ENCODE measurements at regions not wholly inside any gene's neighbourhood (a gene's known extent, or its start where the extent isn't known, plus 50 kb on each side); places are given as distances from the start of the nearest gene placed in this dataset.

DNA sequence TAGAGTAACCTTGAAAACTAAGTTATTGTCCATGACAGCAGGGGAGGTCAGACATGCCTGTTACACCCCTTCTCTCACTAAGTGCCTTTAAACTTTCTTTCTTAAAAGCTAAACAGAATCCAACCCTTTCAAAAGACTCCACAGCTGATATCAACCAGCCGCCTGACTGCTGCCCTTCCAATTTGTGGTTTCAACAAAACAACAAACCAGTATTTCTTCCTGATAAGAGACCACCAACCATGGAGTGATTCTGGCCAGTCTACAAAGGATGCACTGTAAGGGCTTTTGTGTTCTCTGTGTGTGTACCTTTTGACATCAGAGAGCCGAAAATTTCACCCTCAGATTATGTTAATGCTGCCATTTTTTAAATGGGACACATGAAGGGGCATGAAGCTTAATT, 1204.2 kb downstream of the ROBO2 start:
- Histone ChIP-seq H3K36me3 (ENCODE audit: low read depth, missing control alignments) (no peaks in the 10 kb centered on the region), H3K9me3 (no peaks in the 10 kb centered on the region), H3K27ac (no peak overlapping the region), H3K4me1 (no peaks in the 10 kb centered on the region), H3K4me3 (no peak overlapping the region), H3K27me3 (no peaks in the 10 kb centered on the region)
- intact Hi-C loops (cut with DNase I; ENCODE audit: low total_unique reads), result no loop called here
- no peak for TF ChIP-seq POLR2A (IDR thresholded peaks at IDR 0.05)
- no peak for TF ChIP-seq CTCF (IDR thresholded peaks at IDR 0.05)
- DNase-seq, result no peak
- 44 to 46% methylated on average over 2 of the region's 2 CpGs for WGBS, 2 donors

GRCh38 chr3:78249294-78249693, 1209.4 kb downstream of the ROBO2 start:
- H3K36me3 ChIP-seq (ENCODE audit: low read depth, missing control alignments), result no peaks in the 10 kb centered on the region
- no peak overlapping the region for H3K4me3 ChIP-seq
- TF ChIP-seq CTCF (IDR thresholded peaks at IDR 0.05), result no peak
- TF ChIP-seq POLR2A (IDR thresholded peaks at IDR 0.05), result no peak
- H3K9me3 ChIP-seq, result no peaks in the 10 kb centered on the region
- H3K27me3 ChIP-seq, result no peaks in the 10 kb centered on the region
- H3K27ac ChIP-seq, result no peak overlapping the region
- DNase-seq, result no peak
- no peaks in the 10 kb centered on the region for H3K4me1 ChIP-seq
- 21 to 26% methylated on average over 3 of the region's 3 CpGs for WGBS, 2 donors
- intact Hi-C loops (cut with DNase I; ENCODE audit: low total_unique reads), result no loop called here

GRCh38 chr3:78253860-78254259, 1214.0 kb downstream of the ROBO2 start:
- Histone ChIP-seq H3K36me3 (ENCODE audit: low read depth, missing control alignments) (no peaks in the 10 kb centered on the region), H3K4me3 (no peak overlapping the region), H3K27ac (no peak overlapping the region), H3K9me3 (no peaks in the 10 kb centered on the region), H3K4me1 (no peaks in the 10 kb centered on the region), H3K27me3 (no peaks in the 10 kb centered on the region)
- intact Hi-C loops (cut with DNase I; ENCODE audit: low total_unique reads), result no loop called here
- WGBS, 2 donors, result 92 to 93% methylated on average over 3 of the region's 3 CpGs
- TF ChIP-seq POLR2A (IDR thresholded peaks at IDR 0.05), result no peak
- no peak for TF ChIP-seq CTCF (IDR thresholded peaks at IDR 0.05)
- DNase-seq, result no peak

DNA sequence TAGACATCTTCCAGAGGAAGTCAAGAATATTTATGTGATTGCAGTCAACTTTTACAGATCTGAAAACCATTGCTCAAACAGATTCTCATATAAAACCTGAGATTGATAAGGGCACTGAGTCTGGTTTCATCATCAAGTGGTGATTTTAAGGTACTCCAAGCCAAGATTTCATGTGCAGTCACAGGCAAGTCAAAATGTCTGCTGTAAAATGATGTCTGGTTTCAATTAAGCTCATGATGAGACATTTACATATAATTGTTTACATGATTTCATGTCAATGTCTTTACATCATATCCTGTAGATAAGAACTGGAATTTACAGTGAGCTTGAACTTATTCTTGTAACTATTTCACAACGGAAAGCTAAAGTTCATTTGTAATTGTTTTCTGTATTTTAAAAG, 1215.5 kb downstream of the ROBO2 start:
- H3K27ac ChIP-seq, result no peak overlapping the region
- H3K4me1 ChIP-seq, result no peaks in the 10 kb centered on the region
- H3K36me3 ChIP-seq (ENCODE audit: low read depth, missing control alignments), result no peaks in the 10 kb centered on the region
- H3K27me3 ChIP-seq, result no peaks in the 10 kb centered on the region
- no peaks in the 10 kb centered on the region for H3K9me3 ChIP-seq
- 30 to 42% methylated on average over 1 of the region's 1 CpG for WGBS, 2 donors
- no peak overlapping the region for H3K4me3 ChIP-seq
- no peak for DNase-seq
- no peak for TF ChIP-seq POLR2A (IDR thresholded peaks at IDR 0.05)
- intact Hi-C loops (cut with DNase I; ENCODE audit: low total_unique reads), result no loop called here

DNA sequence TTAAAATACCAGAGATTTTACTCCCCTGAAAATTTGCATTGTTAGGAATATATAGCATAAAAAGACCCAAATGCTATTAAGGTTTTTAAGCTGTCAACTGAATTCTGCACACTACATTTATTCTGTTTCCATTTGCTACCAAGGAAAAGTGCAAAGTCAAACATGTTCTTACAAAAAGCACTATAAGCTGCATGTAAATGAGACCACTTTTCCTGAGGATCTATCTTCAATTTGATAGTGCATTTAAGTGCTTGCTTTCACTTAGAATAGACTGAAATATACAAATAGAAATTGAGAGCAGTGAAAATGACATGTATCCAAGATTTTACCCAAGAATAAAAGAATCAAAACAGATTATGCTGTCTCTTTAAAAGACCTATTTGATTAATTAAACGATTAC, 1216.2 kb downstream of the ROBO2 start:
- 42 to 46% methylated on average over 1 of the region's 1 CpG for WGBS, 2 donors
- intact Hi-C loops (cut with DNase I; ENCODE audit: low total_unique reads), result no loop called here
- TF ChIP-seq POLR2A (IDR thresholded peaks at IDR 0.05), result no peak
- TF ChIP-seq CTCF (IDR thresholded peaks at IDR 0.05), result no peak
- Histone ChIP-seq H3K4me1 (no peaks in the 10 kb centered on the region), H3K9me3 (no peaks in the 10 kb centered on the region), H3K27ac (no peak overlapping the region), H3K4me3 (no peak overlapping the region), H3K27me3 (no peaks in the 10 kb centered on the region), H3K36me3 (ENCODE audit: low read depth, missing control alignments) (no peaks in the 10 kb centered on the region)
- no peak for DNase-seq

Data from testis (tissue), 2 donors.